Left lung (tissue), 4 donors: ENCODE measurements at regions not wholly inside any gene's neighbourhood (a gene's known extent, or its start where the extent isn't known, plus 50 kb on each side); places are given as distances from the start of the nearest gene placed in this dataset.

Experiments used
- ATAC-seq: fragments of 200-7000 bp; cut with Tn5 transposase; one replicate; pipeline ENCODE4 v1.9.1; 2020; ENCODE audit warnings: moderate library complexity
- DNase-seq, 4 donors: peaks; one replicate each; pipeline ENCODE4 v3.0.0-alpha.2; 2013 to 2020
- H3K27ac ChIP-seq, 2 donors: fragments of 200-600 bp; sonication (generic) in 1 of 2; one replicate each; pipeline versions ENCODE4 v1.5.0 to v1.8.0; 2020 to 2021
- H3K27me3 ChIP-seq, 2 donors: fragments of 200-600 bp; sonication (generic) in 1 of 2; one replicate each; pipeline versions ENCODE4 v1.5.0 to v1.8.0; 2020 to 2021
- H3K36me3 ChIP-seq, 2 donors: fragments of 200-600 bp; sonication (generic) in 1 of 2; one replicate each; pipeline versions ENCODE4 v1.5.0 to v1.8.0; 2020 to 2021
- H3K4me1 ChIP-seq, 2 donors: fragments of 200-600 bp; one replicate each; pipeline ENCODE4 v1.8.0; 2021
- H3K4me3 ChIP-seq, 2 donors: fragments of 200-600 bp; sonication (generic) in 1 of 2; one replicate each; pipeline versions ENCODE4 v1.5.0 to v1.8.0; 2020 to 2021; ENCODE audit warnings: mild to moderate bottlenecking in 1 of 2
- H3K9me3 ChIP-seq, 2 donors: fragments of 200-600 bp; sonication (generic) in 1 of 2; one replicate each; pipeline versions ENCODE4 v1.5.0 to v1.8.0; 2020 to 2021
- intact Hi-C, 2 donors: fragments of 100-400 bp; cut with DNase I; formaldehyde crosslinking; loops; one replicate each; pipeline versions ENCODE4 v1.11.2 to v1.14.2; 2022
- TF ChIP-seq, protein P1 (sequence below), 2 donors: fragments of 200-600 bp; sonication (generic) in 1 of 2; IDR thresholded peaks; one replicate each; pipeline versions ENCODE4 v1.5.0 to v1.8.0; 2021; ENCODE audit warnings: antibody characterized with exemption in 2 of 2
- donor health status: DM: no; HTN: yes; CAD: no.
- donor health status: DM: no; HTN: no; CAD: no.

DNA sequence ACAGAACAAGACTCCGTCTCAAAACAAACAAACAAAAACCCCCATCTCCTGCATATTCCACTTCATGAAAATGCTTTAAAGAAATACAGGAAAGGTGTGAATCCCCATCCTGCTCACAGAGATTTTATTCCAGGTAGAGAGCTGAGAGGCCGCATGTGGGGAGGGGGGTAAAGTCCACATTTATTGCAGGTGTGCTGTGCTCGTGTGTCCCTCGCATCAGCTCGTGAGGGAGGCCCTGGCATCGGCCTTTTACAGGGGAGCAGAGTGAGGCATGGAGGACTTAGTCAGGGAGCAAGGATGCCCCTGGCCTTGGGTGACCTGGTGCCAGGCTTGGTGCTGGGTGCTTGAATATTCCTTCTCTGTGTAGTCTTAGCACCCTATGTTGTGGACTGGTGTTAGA lies 413.5 kb upstream of the C2CD4B start:
- Histone ChIP-seq H3K27me3 (no peaks in the 10 kb centered on the region), H3K4me3 (no peak overlapping the region), H3K4me1 (no peaks in the 10 kb centered on the region), H3K27ac (no peak overlapping the region), H3K9me3 (no peaks in the 10 kb centered on the region), H3K36me3 (no peaks in the 10 kb centered on the region)
- ATAC-seq = no peak
- TF ChIP-seq, protein P1, sequence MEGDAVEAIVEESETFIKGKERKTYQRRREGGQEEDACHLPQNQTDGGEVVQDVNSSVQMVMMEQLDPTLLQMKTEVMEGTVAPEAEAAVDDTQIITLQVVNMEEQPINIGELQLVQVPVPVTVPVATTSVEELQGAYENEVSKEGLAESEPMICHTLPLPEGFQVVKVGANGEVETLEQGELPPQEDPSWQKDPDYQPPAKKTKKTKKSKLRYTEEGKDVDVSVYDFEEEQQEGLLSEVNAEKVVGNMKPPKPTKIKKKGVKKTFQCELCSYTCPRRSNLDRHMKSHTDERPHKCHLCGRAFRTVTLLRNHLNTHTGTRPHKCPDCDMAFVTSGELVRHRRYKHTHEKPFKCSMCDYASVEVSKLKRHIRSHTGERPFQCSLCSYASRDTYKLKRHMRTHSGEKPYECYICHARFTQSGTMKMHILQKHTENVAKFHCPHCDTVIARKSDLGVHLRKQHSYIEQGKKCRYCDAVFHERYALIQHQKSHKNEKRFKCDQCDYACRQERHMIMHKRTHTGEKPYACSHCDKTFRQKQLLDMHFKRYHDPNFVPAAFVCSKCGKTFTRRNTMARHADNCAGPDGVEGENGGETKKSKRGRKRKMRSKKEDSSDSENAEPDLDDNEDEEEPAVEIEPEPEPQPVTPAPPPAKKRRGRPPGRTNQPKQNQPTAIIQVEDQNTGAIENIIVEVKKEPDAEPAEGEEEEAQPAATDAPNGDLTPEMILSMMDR (IDR thresholded peaks at IDR 0.05) = no peak
- DNase-seq = no peak
- intact Hi-C loops = no loop called here

DNA sequence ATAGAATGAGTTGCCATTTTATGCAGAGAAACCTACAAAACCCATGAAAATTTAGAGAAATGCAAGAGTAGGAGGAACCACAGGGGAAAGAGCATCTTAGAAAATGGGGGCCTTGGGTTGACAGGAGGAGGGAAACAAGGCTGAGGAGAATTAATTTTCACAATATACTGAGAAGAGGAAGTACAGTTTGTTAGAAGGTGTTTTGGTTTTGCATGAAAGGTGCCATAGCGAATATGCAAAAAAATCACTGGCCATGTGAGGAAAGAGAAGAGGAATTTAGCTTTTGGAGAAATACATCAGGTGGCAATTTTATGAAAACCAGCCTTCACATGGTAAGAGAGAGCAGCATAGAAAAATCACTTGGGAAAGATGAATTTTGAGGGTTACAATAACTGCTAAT lies 413.9 kb upstream of the C2CD4B start:
- intact Hi-C loops = no loop called here

DNA sequence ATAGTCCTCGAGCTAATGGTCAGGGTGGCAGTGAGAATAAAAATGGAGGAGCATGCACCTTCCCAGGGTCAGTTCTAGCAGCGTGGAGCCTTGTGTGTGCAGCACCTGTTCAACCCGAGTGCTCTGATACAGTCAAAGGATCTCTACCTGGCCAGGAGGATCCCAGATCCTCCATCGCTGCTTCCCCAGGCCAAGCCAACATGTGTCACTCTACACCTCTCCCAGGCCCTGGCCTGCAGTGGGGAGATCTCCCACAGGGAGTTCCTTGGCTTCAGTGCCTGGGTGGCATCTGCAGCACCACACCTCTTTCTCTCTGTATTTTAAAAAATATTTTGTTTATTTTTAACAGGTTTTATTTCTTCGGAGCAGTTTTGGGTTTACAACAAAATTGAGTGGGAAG lies 414.8 kb upstream of the C2CD4B start:
- H3K36me3 ChIP-seq = no peaks in the 10 kb centered on the region
- H3K27ac ChIP-seq = no peak overlapping the region
- H3K27me3 ChIP-seq = no peaks in the 10 kb centered on the region
- no peaks in the 10 kb centered on the region for H3K9me3 ChIP-seq
- no peak overlapping the region for H3K4me3 ChIP-seq
- DNase-seq (no peak), ATAC-seq (no peak)
- no peaks in the 10 kb centered on the region for H3K4me1 ChIP-seq
- intact Hi-C loops = no loop called here
- TF ChIP-seq, protein P1 (IDR thresholded peaks at IDR 0.05) = no peak

More for the DNA sequence above, 413.9 kb upstream of the C2CD4B start:
- TF ChIP-seq, protein P1 (IDR thresholded peaks at IDR 0.05) = no peak
- Histone ChIP-seq H3K9me3 (no peaks in the 10 kb centered on the region), H3K27ac (no peak overlapping the region), H3K36me3 (no peaks in the 10 kb centered on the region), H3K4me3 (no peak overlapping the region), H3K27me3 (no peaks in the 10 kb centered on the region), H3K4me1 (no peaks in the 10 kb centered on the region)
- ATAC-seq = no peak
- DNase-seq = no peak

DNA sequence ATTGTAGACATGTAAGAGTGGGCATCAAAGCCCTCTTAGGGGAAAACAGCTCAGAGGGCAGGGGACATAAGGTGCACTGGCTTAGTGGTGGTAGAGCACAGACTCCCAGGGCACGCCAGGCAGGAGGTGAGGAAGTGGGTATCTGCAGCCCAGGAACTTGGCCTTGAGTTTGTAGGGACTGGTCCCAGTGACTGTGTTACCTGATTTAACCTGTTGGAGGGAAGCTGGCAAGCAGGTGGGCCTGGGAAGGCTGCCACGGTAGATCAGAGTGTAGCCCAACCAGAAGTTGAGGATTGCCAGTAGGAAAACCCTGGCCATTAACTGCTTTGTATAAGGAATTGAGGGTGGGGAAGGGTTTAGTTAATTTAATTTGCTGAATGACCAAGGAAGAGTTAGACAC lies 417.5 kb upstream of the C2CD4B start:
- TF ChIP-seq, protein P1 (IDR thresholded peaks at IDR 0.05) = no peak
- Histone ChIP-seq H3K27me3 (no peaks in the 10 kb centered on the region), H3K36me3 (no peaks in the 10 kb centered on the region), H3K9me3 (no peaks in the 10 kb centered on the region), H3K4me1 (no peaks in the 10 kb centered on the region), H3K27ac (no peak overlapping the region), H3K4me3 (no peak overlapping the region)
- intact Hi-C loops = no loop called here
- ATAC-seq (no peak), DNase-seq (no peak)

DNA sequence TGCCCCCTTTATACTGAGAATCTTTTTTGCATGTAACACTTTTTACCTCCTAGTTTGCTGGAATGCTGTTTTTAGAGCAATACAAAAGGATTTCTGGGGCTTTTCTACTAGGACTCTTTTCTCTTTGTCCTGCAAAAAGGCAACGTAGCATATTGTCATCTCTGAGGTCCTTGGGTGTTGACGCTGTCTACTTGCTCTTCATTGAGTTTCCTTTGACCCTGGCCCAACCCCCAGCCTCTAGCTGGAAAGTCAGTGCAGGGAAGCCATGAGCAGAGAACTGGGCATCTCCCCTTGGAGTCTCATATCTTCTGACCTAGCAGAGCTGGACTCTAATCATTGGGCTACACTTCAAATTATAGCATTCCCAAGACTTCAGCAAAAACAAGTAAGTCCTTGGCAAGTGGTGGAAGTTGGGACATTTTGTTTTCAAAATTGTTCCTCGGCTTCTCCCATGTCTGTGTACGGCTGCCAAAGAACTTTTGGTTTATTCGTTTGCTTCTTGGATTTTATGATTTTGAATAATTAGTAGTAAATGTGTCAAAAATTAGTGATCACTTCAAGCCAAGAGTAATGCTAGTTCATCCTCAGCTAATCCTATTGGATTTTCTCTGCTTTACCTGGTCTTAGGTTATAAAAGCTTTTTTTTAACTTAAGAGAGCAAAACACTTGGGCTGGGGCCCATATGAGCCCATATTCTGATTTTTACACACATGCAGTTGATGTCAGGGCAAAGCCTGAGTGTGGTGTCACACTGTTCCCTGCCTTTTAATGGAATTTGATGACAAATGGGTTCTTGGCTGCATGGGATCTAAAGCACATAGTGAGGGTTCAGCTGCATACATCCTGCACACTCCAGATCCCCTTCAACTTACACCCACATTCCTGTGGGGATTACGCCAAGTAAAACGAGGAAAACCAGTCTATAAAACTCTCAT lies 419.5 kb upstream of the C2CD4B start:
- Histone ChIP-seq H3K4me3 (no peak overlapping the region), H3K27ac (no peak overlapping the region), H3K9me3 (no peaks in the 10 kb centered on the region), H3K36me3 (no peaks in the 10 kb centered on the region), H3K4me1 (no peaks in the 10 kb centered on the region), H3K27me3 (no peaks in the 10 kb centered on the region)
- no peak for DNase-seq
- TF ChIP-seq, protein P1 (IDR thresholded peaks at IDR 0.05) = no peak
- intact Hi-C loops = no loop called here
- no peak for ATAC-seq
